GM10847 (cell line): ENCODE measurements at regions not wholly inside any gene's neighbourhood (a gene's known extent, or its start where the extent isn't known, plus 50 kb on each side); places are given as distances from the start of the nearest gene placed in this dataset.

Experiments
- POLR2A ChIP-seq: IDR thresholded peaks from 2 replicates; pipeline ENCODE4 v1.6.1; 2011; ENCODE audit not compliant: insufficient read length; ENCODE audit errors: extremely low read depth

DNA sequence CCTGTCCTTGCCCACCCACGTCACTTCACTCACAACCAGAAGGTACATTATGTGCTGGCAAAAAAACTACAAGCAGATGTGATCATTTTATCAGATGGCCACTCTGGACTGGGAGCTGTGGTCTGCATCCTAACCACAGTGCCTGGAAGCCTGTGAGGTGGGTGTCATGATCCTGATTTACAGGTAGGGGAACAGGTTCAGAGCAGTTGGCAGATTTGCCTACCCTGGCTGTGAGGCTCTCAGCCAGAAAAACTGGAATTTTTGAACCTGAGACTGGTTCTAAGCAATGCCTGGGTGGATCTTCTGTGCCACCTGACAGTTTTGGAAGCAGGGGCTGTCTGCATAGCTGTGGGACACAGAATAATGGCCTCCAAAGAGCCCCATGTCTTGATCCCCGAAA lies 150.8 kb downstream of the SYF2 start:
- no peak for TF ChIP-seq POLR2A

DNA sequence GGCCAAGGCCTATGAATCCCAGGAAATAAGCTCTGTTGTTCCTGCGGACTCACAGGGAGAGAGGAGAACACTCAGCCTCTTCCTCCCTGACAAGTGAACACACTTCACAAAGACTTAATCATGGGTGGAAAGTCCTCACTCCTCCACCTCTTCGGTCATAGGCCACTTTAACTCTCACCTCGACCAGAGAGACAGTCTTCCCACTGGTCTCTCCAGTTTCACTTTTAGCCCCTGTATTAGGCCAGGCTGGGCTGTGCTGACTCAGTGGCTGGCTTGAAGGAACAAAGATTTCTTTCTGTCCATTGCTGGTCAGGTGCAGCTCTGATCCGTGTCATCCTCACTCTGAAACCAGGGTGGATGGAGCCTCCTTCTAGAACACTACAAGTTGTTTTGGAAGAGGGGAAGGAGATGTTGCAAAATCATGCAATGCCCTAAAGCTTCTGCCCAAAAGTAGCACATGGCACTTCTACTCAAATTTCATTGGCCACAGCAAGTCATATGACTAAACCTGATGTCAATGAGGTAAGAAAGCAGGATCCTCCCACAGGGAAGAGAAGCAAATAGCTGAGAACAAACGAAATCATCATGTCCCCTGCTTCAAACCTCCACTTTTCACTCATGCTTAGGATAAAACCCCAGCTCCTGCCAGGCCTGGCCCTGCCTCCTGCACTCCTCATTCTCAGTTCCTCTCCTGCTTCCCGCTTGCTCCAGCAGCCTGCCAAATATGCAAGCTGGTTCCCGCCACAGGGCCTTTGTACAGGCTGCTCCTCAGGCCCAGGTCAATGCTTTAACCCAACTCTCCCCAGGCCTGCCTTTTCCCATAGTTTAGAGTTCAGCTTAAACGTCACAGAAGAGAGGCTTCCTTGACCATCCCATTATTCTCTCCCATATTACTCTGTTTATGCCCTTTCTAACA lies 150.5 kb upstream of the RUNX3 start:
- no peak for TF ChIP-seq POLR2A

DNA sequence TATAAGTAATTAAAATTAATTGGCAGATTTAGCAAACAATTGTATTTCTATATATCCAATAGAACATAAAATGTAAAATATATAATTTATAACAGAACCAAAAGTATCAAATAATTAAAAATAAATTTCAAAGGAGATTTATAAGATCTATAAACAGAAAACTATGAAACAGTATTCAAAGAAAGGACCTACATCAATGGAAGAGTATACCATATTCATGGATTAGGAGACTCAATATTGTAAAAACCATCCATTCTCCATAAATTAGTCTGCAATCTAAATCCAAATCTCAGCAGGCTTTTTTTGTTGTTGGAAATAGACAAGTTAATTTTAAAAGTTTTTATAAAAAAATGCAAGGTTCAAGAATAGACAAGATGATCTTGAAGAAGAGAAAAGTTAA lies 149.0 kb upstream of the RUNX3 start:
- TF ChIP-seq POLR2A = no peak

DNA sequence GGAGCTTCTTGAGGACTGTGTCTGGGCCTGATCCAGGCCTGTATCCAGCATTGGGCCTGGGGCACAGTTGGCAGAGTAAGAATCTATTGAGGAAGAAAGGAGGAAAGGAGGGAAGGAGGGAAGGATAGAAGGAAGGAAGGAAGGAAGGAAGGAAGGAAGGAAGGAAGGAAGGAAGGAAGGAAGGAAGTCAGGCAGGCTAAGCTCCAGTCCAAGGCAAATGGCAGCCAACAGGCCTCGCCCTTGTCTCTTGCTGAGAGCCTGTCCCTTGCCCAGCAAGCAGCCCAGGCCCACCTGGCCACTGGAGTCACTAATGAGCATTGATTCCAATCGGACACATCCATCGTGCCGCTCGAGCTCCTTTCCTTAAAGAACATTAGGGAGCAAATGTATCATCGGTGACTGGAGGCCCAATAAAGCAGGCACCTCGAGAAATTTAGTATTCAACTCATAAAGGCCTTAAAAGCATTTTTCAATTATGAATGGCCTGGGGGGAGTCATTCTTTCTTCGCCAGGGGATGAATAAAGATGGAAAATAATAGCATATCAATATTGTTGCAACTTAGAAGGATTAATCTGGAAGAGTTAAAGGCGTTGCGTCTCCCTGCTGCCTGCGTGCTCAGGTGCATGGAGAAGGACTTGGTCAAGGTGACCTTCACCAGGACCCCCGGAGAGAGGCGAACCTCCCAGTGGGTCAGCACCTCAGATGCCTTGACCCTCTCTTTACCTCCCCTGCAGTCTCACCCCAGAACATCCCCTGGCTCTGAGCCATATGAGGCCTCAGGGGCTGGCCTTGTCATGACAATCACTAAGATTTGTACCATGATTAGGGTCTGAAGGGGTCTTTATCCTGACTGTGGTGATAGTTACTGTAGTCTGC lies 144.5 kb upstream of the RUNX3 start:
- no peak for TF ChIP-seq POLR2A

DNA sequence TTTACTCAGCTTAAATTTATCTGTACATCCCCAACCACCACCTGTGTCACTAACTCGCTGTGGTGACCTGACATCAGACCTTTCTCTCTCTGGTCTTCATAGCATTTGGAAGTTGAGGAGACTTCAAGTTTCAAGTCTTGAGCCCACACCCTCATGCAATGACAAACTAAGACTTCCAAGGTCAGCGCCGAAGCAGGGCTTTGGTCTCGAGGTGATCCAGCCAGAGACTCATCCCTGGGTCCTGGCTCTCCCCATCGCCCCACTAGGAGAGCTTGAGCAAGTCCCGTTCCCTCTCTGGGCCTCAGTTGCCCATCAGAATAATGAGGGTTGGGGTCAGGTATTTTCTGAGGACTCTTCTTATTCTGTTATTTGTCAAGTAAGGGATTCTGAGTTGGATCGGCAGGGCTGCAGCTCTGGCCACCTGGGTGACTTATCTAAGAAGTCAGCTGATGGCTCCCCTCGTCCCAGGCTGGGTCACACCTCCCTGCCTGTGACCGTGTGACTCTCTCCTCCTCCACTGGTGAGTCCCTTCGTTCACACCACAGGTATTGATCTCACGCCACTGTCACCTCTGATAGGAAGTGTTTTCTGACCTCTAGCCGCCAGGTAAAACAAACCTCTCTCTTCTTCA lies 143.7 kb upstream of the RUNX3 start:
- no peak for TF ChIP-seq POLR2A

DNA sequence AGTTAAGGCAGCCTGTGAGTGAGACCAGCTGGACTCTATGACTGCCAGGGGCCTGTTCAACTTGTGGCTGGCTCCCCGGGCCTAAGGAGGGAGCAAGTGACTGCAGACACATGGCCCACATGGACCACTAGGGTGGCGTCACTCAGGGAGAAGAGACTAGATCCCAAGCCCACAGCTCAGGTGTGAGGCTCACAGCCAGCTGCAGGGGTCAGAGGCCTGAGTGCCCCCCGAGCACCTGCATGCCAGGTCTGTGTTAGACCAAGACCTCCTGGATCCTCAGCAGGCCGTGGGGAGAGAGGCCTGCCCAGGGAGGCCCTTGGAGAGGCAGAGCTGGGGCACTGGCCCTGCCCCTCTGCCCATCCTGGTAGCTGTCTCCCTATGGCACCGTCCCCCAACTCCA lies 142.4 kb upstream of the RUNX3 start:
- TF ChIP-seq POLR2A = no peak

DNA sequence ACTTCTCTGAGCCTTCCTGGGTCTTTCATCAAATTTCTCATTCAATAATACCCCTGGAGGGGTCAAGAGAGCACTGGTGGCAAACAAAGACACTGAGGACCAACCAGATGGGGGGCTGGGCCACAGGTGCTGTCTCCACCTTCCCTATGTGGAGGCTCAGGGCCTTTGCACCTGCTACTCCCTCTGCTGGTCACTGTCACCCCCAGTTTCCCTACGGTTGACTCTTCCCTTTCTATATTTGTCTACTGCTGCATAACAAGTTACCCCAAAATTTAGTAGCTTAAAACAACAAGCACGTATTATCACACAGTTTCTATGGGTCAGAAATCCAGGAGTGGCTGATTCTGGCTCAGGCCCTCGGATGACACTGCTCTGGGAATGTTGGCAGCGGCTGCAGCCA lies 138.8 kb upstream of the RUNX3 start:
- no peak for TF ChIP-seq POLR2A

DNA sequence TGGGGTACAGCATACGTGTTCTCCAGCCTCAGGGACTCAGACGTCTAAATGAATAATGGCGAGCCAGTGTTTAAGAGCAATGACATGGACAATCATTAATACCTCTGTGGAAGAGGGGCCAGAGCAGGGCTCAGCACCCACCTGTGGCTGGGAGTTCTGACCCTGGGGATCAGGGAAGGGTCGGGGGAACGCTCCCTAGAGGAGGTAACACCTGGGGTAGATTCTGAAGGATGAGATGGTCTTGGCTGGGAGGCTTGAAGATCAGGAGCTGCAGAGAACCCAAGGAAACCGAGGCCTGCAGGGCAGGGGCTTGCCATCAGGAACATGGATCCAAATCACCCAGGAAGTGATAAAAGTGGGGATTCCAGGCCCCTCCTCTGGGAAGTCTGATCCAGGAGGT lies 138.2 kb upstream of the RUNX3 start:
- TF ChIP-seq POLR2A = no peak

DNA sequence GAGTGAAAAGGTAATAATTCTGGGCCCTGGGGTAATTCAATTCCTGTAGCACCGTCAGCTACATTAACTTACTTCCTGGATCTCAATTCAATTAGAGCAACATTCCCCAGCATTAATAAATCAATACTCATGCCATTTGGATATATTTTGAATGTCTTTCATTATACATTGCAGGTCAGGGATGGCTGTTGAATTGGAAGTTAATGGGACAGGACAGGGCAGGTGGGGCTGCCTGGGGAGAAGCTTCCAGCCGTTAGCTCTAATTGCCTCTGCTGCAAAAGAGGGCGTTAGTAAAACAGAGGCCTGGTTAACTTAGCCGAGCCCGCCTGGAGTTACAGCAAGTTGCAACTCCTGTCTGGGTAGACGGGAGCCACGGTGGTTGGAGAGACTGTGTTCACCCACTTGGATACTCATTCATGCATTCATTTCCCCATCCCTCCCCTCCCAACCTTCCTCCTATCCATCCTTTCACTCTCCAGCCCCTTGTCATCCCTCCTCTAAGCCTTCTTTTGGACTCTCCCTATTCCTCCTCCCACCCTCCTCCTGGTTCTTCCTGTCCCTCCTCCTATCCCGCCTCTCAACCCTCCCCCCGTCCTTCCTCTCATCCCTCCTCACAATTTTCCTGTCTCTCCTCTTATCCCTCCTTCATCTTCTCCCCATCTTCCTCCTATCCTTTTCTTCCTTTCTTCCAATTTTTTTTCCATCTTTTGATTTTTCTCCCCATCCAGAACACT lies 137.6 kb upstream of the RUNX3 start:
- no peak for TF ChIP-seq POLR2A

DNA sequence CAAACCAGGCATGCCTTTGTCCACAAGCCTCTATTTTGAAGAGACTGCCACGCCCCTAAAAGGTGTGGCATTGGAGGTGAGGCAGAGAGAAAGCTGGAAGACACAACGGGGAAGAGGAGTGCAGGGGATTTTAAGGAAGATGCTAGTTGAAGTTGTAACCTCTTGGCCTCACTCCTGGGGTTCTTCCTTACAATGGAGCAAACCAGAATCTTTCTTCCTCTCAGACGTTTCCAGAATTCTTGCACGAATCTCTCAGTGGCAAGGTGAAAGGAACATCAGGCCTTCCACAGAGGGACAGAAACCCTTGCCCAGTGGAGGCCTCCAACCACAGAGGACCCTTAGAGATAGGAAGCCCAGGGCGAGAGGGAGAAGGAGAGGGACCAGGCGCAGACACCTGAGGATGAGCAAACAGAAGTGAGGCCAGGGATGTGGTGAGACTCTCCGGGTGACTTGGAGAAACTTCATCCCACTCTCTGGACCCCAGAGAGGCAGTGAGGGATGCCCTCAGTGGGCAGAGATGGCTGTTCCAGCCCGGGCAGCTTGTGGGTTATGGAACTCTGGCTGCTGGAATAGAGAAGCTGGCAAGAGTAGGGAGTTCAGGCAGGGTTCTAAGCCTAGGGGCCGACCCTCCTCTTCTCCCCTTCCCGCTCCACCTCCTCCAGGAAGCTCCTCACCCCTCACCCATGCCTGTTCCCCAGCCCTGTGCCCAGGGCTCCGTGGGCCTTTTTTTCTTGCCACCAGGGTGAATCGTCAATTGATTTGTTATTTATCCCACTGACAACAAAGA lies 136.8 kb upstream of the RUNX3 start:
- no peak for TF ChIP-seq POLR2A

DNA sequence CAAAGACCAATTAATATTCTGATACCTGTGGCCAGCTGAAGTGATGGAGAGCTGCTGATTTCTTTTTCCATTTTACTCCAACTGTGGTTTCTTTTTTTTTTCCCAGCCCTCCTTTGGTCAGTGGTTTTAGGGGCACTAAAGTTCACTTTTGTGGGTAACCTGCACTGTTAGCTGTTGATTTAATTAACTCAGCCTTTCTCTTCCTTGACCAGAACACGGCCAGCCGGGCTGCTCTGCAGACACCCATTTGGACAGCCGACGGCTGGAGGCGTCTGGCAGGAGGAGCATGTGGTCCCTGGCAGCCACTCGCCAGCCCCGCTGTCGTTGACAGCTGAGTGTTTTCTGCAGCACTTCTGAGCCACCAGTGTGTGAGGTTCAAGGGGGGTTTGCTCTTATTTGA lies 136.2 kb upstream of the RUNX3 start:
- TF ChIP-seq POLR2A = no peak

DNA sequence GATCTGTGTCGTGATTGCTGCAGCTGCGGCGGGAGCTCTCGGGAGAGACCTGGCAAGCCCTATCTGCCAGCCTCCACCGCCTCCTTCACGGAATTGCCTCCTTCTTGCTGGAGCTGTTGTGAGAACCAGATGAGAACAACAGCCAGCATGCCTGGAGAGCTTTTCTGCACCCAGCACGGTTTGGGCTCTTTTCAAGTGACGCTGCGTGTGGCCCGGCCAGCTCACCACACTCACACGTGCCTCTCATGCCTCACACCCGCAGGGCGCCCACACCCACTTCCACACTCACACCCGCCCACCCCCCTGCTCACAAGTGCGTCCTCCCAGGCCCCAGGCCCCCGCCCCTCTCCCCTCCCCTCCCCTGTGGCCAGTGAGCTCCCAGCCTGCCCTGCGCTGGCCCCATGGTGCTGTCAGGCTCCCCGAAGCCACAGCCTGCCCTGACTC lies 135.7 kb upstream of the RUNX3 start:
- no peak for TF ChIP-seq POLR2A

DNA sequence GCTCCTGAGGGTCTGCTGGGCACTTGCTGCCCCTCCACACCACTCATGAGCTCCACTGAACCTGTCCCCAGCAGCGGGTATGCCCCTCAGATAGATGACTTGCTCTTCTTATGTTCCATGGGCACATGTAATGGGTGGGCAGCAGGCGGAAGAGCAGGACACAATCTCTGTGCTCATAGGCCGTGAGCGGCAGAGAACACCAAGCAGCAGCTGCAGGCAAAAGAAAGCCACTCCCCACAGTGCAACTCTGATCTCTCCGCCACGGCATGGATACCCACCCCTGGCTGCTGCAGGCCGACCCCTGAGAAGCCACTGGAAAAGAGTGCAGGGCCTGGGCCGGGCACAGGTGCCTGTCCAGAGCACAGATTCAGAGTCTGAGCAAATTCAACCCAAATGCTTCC lies 135.2 kb upstream of the RUNX3 start:
- TF ChIP-seq POLR2A = no peak
